ENCODE measurements at regions not wholly inside any gene's neighbourhood (a gene's known extent, or its start where the extent isn't known, plus 50 kb on each side); places are given as distances from the start of the nearest gene placed in this dataset.

DNA sequence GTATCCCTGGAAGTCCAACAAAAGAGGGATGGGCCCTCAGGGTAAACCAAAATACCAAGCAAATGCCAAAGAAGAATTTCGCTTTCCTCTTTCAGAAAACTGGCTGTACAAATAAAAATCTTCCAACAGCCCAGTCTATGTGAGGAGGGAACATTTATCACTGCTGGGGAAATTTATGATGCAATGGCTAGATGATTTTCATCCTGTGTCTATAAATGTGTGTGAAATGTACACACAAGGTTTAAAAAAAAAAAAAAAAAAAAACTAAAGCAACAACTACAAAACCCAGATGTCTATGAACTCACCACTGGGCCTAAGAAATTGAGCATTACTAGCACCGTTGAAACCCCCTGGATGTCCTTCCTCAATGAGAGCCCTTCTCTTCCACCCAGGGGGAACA is 68.7 kb upstream of the SLC4A11 start (continued):
- TF ChIP-seq, protein P1, sequence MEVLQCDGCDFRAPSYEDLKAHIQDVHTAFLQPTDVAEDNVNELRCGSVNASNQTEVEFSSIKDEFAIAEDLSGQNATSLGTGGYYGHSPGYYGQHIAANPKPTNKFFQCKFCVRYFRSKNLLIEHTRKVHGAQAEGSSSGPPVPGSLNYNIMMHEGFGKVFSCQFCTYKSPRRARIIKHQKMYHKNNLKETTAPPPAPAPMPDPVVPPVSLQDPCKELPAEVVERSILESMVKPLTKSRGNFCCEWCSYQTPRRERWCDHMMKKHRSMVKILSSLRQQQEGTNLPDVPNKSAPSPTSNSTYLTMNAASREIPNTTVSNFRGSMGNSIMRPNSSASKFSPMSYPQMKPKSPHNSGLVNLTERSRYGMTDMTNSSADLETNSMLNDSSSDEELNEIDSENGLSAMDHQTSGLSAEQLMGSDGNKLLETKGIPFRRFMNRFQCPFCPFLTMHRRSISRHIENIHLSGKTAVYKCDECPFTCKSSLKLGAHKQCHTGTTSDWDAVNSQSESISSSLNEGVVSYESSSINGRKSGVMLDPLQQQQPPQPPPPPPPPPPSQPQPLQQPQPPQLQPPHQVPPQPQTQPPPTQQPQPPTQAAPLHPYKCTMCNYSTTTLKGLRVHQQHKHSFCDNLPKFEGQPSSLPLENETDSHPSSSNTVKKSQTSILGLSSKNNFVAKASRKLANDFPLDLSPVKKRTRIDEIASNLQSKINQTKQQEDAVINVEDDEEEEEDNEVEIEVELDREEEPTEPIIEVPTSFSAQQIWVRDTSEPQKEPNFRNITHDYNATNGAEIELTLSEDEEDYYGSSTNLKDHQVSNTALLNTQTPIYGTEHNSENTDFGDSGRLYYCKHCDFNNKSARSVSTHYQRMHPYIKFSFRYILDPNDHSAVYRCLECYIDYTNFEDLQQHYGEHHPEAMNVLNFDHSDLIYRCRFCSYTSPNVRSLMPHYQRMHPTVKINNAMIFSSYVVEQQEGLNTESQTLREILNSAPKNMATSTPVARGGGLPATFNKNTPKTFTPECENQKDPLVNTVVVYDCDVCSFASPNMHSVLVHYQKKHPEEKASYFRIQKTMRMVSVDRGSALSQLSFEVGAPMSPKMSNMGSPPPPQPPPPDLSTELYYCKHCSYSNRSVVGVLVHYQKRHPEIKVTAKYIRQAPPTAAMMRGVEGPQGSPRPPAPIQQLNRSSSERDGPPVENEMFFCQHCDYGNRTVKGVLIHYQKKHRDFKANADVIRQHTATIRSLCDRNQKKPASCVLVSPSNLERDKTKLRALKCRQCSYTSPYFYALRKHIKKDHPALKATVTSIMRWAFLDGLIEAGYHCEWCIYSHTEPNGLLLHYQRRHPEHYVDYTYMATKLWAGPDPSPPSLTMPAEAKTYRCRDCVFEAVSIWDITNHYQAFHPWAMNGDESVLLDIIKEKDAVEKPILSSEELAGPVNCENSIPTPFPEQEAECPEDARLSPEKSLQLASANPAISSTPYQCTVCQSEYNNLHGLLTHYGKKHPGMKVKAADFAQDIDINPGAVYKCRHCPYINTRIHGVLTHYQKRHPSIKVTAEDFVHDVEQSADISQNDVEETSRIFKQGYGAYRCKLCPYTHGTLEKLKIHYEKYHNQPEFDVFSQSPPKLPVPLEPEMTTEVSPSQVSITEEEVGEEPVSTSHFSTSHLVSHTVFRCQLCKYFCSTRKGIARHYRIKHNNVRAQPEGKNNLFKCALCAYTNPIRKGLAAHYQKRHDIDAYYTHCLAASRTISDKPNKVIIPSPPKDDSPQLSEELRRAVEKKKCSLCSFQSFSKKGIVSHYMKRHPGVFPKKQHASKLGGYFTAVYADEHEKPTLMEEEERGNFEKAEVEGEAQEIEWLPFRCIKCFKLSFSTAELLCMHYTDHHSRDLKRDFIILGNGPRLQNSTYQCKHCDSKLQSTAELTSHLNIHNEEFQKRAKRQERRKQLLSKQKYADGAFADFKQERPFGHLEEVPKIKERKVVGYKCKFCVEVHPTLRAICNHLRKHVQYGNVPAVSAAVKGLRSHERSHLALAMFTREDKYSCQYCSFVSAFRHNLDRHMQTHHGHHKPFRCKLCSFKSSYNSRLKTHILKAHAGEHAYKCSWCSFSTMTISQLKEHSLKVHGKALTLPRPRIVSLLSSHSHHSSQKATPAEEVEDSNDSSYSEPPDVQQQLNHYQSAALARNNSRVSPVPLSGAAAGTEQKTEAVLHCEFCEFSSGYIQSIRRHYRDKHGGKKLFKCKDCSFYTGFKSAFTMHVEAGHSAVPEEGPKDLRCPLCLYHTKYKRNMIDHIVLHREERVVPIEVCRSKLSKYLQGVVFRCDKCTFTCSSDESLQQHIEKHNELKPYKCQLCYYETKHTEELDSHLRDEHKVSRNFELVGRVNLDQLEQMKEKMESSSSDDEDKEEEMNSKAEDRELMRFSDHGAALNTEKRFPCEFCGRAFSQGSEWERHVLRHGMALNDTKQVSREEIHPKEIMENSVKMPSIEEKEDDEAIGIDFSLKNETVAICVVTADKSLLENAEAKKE (CRISPR knock-in tag; IDR thresholded peaks at IDR 0.05): no peak
- no peak for TF ChIP-seq ZNF331 (CRISPR knock-in tag; IDR thresholded peaks at IDR 0.05; ENCODE audit: low read depth)

DNA sequence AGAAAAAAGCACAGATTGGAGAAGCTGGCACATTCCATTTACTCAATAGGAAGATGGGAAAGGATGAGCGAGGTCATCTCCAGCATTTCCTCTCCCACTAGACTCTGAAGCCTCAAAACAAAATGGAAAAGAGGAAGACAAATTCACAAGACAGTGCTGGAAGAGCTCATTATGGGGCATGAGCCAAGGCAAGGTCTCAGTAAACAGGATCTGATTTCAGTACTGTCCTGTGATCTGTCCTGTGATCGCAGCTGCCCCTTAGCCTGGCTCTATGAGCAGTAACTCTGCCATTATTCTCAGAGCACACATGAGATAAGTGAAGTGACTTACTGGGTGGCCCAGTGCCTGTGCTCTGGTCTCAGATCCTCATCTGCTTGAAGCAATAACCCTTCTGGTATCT is 68.1 kb upstream of the SLC4A11 start:
- Histone ChIP-seq H3K36me3 (ENCODE audit: insufficient read depth) (no peaks in the 10 kb centered on the region), H3K4me2 (no peak overlapping the region), H2AFZ (no peak overlapping the region), H4K20me1 (replicated peaks; ENCODE audit: insufficient read depth) (no peaks in the 10 kb centered on the region), H3K9me2 (ENCODE audit: insufficient read depth) (no peaks in the 10 kb centered on the region), H3K79me2 (replicated peaks; ENCODE audit: insufficient read depth) (no peaks in the 10 kb centered on the region), H3K4me3 (no peak overlapping the region), H3K4me1 (ENCODE audit: insufficient read depth) (no peaks in the 10 kb centered on the region), H3F3A (replicated peaks; ENCODE audit: low read depth) (no peaks in the 10 kb centered on the region), H3K27me3 (ENCODE audit: insufficient read depth) (no peaks in the 10 kb centered on the region), H3K27ac (ENCODE audit: low read depth) (no peak overlapping the region)
- H3K36me3 Mint-ChIP-seq (ENCODE audit: low read depth): no peaks in the 10 kb centered on the region
- H3K27me3 Mint-ChIP-seq (ENCODE audit: insufficient read depth, low read depth, poor library complexity): peaks cover 3% of the 10 kb centered on the region
- H3K4me1 Mint-ChIP-seq: peaks cover 2% of the 10 kb centered on the region
- ATAC-seq (no peak), DNase-seq (ENCODE audit: low spot score) (no peak)
- H3K9me3 Mint-ChIP-seq: no peaks in the 10 kb centered on the region
- no peak overlapping the region for H3K27ac Mint-ChIP-seq
- H3K4me3 Mint-ChIP-seq: no peak overlapping the region
- no peak for TF ChIP-seq CREB1 (CRISPR knock-in tag; IDR thresholded peaks at IDR 0.05; ENCODE audit: low read depth)
- no peak for TF ChIP-seq STAT1 (IDR thresholded peaks at IDR 0.05; ENCODE audit: unreplicated experiment)
- TF ChIP-seq, protein P2, sequence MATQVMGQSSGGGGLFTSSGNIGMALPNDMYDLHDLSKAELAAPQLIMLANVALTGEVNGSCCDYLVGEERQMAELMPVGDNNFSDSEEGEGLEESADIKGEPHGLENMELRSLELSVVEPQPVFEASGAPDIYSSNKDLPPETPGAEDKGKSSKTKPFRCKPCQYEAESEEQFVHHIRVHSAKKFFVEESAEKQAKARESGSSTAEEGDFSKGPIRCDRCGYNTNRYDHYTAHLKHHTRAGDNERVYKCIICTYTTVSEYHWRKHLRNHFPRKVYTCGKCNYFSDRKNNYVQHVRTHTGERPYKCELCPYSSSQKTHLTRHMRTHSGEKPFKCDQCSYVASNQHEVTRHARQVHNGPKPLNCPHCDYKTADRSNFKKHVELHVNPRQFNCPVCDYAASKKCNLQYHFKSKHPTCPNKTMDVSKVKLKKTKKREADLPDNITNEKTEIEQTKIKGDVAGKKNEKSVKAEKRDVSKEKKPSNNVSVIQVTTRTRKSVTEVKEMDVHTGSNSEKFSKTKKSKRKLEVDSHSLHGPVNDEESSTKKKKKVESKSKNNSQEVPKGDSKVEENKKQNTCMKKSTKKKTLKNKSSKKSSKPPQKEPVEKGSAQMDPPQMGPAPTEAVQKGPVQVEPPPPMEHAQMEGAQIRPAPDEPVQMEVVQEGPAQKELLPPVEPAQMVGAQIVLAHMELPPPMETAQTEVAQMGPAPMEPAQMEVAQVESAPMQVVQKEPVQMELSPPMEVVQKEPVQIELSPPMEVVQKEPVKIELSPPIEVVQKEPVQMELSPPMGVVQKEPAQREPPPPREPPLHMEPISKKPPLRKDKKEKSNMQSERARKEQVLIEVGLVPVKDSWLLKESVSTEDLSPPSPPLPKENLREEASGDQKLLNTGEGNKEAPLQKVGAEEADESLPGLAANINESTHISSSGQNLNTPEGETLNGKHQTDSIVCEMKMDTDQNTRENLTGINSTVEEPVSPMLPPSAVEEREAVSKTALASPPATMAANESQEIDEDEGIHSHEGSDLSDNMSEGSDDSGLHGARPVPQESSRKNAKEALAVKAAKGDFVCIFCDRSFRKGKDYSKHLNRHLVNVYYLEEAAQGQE (IDR thresholded peaks at IDR 0.05; ENCODE audit: unreplicated experiment): no peak
- no peak for TF ChIP-seq POLR2AphosphoS5 (IDR thresholded peaks at IDR 0.05; ENCODE audit: low read depth)
- TF ChIP-seq, protein P3, sequence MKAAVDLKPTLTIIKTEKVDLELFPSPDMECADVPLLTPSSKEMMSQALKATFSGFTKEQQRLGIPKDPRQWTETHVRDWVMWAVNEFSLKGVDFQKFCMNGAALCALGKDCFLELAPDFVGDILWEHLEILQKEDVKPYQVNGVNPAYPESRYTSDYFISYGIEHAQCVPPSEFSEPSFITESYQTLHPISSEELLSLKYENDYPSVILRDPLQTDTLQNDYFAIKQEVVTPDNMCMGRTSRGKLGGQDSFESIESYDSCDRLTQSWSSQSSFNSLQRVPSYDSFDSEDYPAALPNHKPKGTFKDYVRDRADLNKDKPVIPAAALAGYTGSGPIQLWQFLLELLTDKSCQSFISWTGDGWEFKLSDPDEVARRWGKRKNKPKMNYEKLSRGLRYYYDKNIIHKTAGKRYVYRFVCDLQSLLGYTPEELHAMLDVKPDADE (IDR thresholded peaks at IDR 0.05): no peak
